B cell (primary cell): ENCODE measurements at regions not wholly inside any gene's neighbourhood (a gene's known extent, or its start where the extent isn't known, plus 50 kb on each side); places are given as distances from the start of the nearest gene placed in this dataset.

Experiments used
- EZH2 ChIP-seq: IDR thresholded peaks from 2 replicates; pipeline ENCODE4 v1.6.1; 2012; ENCODE audit warnings: borderline replicate concordance, low read depth, mild to moderate bottlenecking, moderate library complexity, low read length; ENCODE audit not compliant: insufficient read depth, poor library complexity, severe bottlenecking
- TF ChIP-seq, protein P1 (sequence below): fragments of 200-600 bp; IDR thresholded peaks from one replicate; pipeline ENCODE4 v1.8.0; 2022; ENCODE audit warnings: antibody characterized with exemption, mild to moderate bottlenecking

DNA sequence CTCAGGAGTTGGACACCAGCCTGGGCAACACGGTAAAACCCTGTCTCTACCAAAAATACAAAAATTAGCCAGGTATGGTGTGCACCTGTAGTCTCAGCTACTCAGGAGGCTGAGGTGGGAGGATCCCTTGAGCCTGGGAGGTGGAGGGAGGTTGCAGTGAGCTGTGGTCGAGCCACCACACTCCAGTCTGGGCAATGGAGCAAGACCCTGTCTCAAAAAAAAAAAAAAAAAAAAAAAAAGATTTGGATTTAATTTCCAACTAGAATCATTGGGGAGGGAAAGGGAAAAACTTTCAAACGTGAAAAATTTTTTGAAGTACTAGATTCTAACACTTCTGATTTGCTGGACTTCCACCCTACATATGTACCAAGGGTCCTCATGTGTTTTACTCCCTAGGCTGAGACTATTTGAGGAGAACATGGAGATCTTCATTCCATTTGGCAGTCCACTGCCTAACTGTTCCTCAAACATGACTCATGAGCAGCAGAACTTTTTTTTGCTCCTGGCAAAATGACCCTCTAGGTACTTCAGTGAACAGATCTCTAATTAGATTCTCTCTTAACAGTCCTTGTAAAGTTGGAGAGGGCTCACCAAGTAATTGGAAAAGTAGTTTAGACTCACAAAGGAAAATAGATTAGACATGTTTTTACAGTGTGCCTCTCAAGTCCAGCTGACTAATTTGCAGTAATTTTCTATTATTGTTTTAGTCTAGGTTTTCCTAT is 267.6 kb downstream of the METTL4 start:
- TF ChIP-seq, protein P1, sequence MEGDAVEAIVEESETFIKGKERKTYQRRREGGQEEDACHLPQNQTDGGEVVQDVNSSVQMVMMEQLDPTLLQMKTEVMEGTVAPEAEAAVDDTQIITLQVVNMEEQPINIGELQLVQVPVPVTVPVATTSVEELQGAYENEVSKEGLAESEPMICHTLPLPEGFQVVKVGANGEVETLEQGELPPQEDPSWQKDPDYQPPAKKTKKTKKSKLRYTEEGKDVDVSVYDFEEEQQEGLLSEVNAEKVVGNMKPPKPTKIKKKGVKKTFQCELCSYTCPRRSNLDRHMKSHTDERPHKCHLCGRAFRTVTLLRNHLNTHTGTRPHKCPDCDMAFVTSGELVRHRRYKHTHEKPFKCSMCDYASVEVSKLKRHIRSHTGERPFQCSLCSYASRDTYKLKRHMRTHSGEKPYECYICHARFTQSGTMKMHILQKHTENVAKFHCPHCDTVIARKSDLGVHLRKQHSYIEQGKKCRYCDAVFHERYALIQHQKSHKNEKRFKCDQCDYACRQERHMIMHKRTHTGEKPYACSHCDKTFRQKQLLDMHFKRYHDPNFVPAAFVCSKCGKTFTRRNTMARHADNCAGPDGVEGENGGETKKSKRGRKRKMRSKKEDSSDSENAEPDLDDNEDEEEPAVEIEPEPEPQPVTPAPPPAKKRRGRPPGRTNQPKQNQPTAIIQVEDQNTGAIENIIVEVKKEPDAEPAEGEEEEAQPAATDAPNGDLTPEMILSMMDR, result no peak
- TF ChIP-seq EZH2, result no peak
